ENCODE measurements at regions not wholly inside any gene's neighbourhood (a gene's known extent, or its start where the extent isn't known, plus 50 kb on each side); places are given as distances from the start of the nearest gene placed in this dataset.
"Not testable (repeated sequence)": the region's sequence is repeated elsewhere in the genome, so short reads cannot be mapped to it uniquely, and the experiment has no call there.

GRCh38 chr6:158920311-158920905 lies 79.6 kb downstream of the RSPH3 start:
- no peak overlapping the region for H3K27ac ChIP-seq

GRCh38 chr6:158919865-158920264 lies 80.1 kb downstream of the RSPH3 start:
- no peak overlapping the region for H3K27ac ChIP-seq
- no peak for DNase-seq (ENCODE audit: low read depth, low spot score)

More at GRCh38 chr6:158920311-158920905, 79.6 kb downstream of the RSPH3 start:
- no peak for DNase-seq (ENCODE audit: low read depth, low spot score)

GRCh38 chr6:158916617-158917016 lies 83.4 kb downstream of the RSPH3 start:
- no peak overlapping the region for H3K27ac ChIP-seq
- no peak for DNase-seq (ENCODE audit: low read depth, low spot score)

- no peak for DNase-seq (ENCODE audit: low read depth, low spot score)
- no peak overlapping the region for H3K27ac ChIP-seq
Observed at GRCh38 chr6:158914923-158915322, 85.1 kb downstream of the RSPH3 start.

GRCh38 chr6:158913580-158913979 lies 86.4 kb downstream of the RSPH3 start:
- H3K27ac ChIP-seq: no peak overlapping the region

GRCh38 chr6:158912655-158913054 lies 87.3 kb downstream of the RSPH3 start:
- no peak overlapping the region for H3K27ac ChIP-seq
- DNase-seq (ENCODE audit: low read depth, low spot score): no peak

More at GRCh38 chr6:158913580-158913979, 86.4 kb downstream of the RSPH3 start:
- DNase-seq (ENCODE audit: low read depth, low spot score): no peak

- H3K27ac ChIP-seq: peak overlapping the region; percentile 71
- no peak for DNase-seq (ENCODE audit: low read depth, low spot score)
Observed at GRCh38 chr6:158911746-158912480, 88.1 kb downstream of the RSPH3 start.

- DNase-seq (ENCODE audit: low read depth, low spot score): no peak
- peak overlapping the region; percentile 71 for H3K27ac ChIP-seq
Observed at GRCh38 chr6:158910484-158911440, 89.2 kb downstream of the RSPH3 start.

GRCh38 chr6:158909938-158910337 lies 90.1 kb downstream of the RSPH3 start:
- peak overlapping the region; percentile 71 for H3K27ac ChIP-seq
- DNase-seq (ENCODE audit: low read depth, low spot score): no peak

GRCh38 chr6:158908606-158909005 lies 89.4 kb upstream of the EZR start:
- H3K27ac ChIP-seq: no peak overlapping the region

GRCh38 chr6:158907931-158908330 lies 88.8 kb upstream of the EZR start:
- H3K27ac ChIP-seq: peak overlapping the region; percentile 38
- DNase-seq (ENCODE audit: low read depth, low spot score): no peak

More at GRCh38 chr6:158908606-158909005, 89.4 kb upstream of the EZR start:
- DNase-seq (ENCODE audit: low read depth, low spot score): no peak

- H3K27ac ChIP-seq: peak overlapping the region; percentile 38
- no peak for DNase-seq (ENCODE audit: low read depth, low spot score)
Observed at GRCh38 chr6:158906926-158907325, 87.8 kb upstream of the EZR start.

GRCh38 chr6:158905277-158905676 lies 86.1 kb upstream of the EZR start:
- no peak for DNase-seq (ENCODE audit: low read depth, low spot score)
- no peak overlapping the region for H3K27ac ChIP-seq

- no peak overlapping the region for H3K27ac ChIP-seq
- DNase-seq (ENCODE audit: low read depth, low spot score): no peak
Observed at GRCh38 chr6:158903801-158904200, 84.6 kb upstream of the EZR start.

- no peak for DNase-seq (ENCODE audit: low read depth, low spot score)
- no peak overlapping the region for H3K27ac ChIP-seq
Observed at GRCh38 chr6:158900663-158901312, 81.6 kb upstream of the EZR start.

GRCh38 chr6:158897236-158897635 lies 78.1 kb upstream of the EZR start:
- peak overlapping the region; percentile 66 for H3K27ac ChIP-seq
- peak; percentile 37 for DNase-seq (ENCODE audit: low read depth, low spot score)

GRCh38 chr6:158895661-158896060 lies 76.5 kb upstream of the EZR start:
- H3K27ac ChIP-seq: no peak overlapping the region
- DNase-seq (ENCODE audit: low read depth, low spot score): no peak

- DNase-seq (ENCODE audit: low read depth, low spot score): peak; percentile 63
- H3K27ac ChIP-seq: peak overlapping the region; percentile 49
Observed at GRCh38 chr6:158894193-158894592, 75.0 kb upstream of the EZR start.

GRCh38 chr6:158892266-158892665 lies 73.1 kb upstream of the EZR start:
- no peak for DNase-seq (ENCODE audit: low read depth, low spot score)
- H3K27ac ChIP-seq: no peak overlapping the region

- not testable (repeated sequence) for H3K27ac ChIP-seq; DNase-seq (ENCODE audit: low read depth, low spot score)
Observed at GRCh38 chr6:158891560-158891959, 72.4 kb upstream of the EZR start.
